AG09319 (cell line): ENCODE measurements at regions not wholly inside any gene's neighbourhood (a gene's known extent, or its start where the extent isn't known, plus 50 kb on each side); places are given as distances from the start of the nearest gene placed in this dataset.
"Not testable (repeated sequence)": the region's sequence is repeated elsewhere in the genome, so short reads cannot be mapped to it uniquely, and the experiment has no call there.

Experiments used
- DNase-seq: peaks from one replicate; pipeline ENCODE4 v3.0.0-alpha.2; 2010; ENCODE audit warnings: low read depth; ENCODE audit errors: extremely low read depth
- CTCF ChIP-seq: IDR thresholded peaks from 2 replicates; pipeline ENCODE4 v1.5.1; 2011; ENCODE audit warnings: low read depth, mild to moderate bottlenecking, inconsistent platforms, low read length, moderate library complexity

GRCh38 chr12:42885677-42886076 lies 296.1 kb upstream of the PRICKLE1 start:
- no peak for TF ChIP-seq CTCF
- no peak for DNase-seq

- DNase-seq = no peak
- no peak for TF ChIP-seq CTCF
Measured at GRCh38 chr12:42884116-42884515, 294.6 kb upstream of the PRICKLE1 start.

DNA sequence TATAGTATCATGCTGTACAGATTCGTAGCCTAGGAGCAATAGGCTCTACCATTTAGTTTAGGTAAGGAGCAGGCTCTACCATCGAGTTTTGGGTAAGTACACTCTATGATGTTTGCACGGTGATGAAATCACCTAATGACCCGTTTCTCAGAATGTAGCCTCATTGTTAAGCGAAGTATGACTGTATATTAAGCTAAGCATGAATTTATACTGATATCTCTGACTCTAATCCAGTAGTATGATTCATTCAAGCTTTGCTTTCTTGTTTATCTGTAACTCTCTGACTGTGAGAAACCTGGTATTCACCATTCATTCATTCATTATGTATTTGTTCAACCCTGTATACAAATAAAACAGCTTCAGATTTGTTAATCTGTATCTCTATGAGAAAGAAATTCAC lies 283.9 kb upstream of the PRICKLE1 start:
- TF ChIP-seq CTCF = no peak

GRCh38 chr12:42871816-42872215 lies 282.3 kb upstream of the PRICKLE1 start:
- TF ChIP-seq CTCF = no peak
- DNase-seq = no peak

More for the DNA sequence above, 283.9 kb upstream of the PRICKLE1 start:
- no peak for DNase-seq

- no peak for TF ChIP-seq CTCF
- DNase-seq = no peak
Measured at GRCh38 chr12:42868291-42868690, 278.7 kb upstream of the PRICKLE1 start.

DNA sequence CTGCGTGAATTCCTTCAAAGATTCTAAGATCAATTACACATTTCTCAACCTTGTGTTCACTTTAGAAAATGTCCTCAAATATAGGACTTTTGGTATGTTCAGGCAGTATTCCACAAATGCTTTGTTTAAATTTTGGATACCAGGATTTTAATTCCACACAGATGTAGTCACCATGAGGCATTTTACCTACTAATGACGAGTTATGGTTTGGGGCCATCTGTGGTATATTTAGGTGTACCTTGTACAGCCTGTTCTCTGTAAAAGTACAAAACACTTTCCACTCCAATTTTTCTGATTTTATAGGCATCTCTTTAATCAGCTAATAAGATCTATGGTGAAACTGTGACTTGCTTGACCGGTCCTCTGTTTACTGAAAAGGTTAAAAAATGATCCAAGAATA lies 275.7 kb upstream of the PRICKLE1 start:
- no peak for TF ChIP-seq CTCF
- no peak for DNase-seq

DNA sequence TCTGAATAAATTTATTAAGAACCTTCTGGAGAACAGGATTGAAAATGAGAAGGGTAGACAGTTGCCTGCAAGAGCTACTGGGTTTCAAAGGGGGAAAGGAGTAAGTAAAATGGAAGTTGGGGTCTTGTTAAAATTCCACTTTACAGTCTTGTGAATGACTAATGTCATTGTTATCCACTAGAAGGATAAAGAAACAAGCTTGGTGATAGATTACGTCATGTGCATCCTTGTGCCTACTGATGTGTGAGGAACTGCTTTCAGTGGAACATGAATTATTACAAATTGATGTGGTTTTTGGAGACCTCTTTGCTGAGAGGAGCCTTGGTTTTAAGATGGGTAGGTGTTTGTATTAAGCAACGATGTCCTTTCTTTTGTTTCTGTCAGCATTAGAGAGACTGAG lies 272.5 kb upstream of the PRICKLE1 start:
- TF ChIP-seq CTCF = no peak
- no peak for DNase-seq

- not testable (repeated sequence) for DNase-seq
Measured at GRCh38 chr12:42860331-42860730, 270.8 kb upstream of the PRICKLE1 start.
